ENCODE measurements at regions not wholly inside any gene's neighbourhood (a gene's known extent, or its start where the extent isn't known, plus 50 kb on each side); places are given as distances from the start of the nearest gene placed in this dataset.

DNA sequence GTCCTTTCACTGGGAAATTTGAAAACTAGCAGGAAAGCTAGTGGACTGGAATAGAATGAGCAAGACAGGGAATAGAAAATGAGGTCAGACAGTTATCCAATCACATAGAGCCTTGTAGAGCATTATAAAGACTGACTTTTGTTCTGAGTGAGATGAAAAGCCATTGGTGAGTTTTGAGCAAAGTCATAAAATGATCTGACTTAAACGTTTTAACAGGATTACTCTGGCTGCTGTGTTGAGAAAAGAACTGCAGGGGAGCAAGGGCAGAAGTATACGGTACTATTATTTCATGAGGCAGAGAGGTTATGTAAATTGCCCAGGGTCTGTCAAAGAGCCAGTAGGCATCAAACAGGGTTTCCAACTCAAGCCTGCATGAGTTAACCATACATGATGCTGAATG is 393.4 kb downstream of the TFEC start:
- Histone ChIP-seq H3K18ac (ENCODE audit: extremely low read depth, low read length) (no peak overlapping the region), H2BK120ac (replicated peaks; ENCODE audit: low read depth, low read length) (no peak overlapping the region), H3K4me2 (ENCODE audit: insufficient read depth in 1 of 2, low read depth in 2 of 2, low read length in 2 of 2) (no peak overlapping the region), H3K36me3 (ENCODE audit: control insufficient read depth in 2 of 4, insufficient read depth in 4 of 4, low read length in 3 of 4) (no peaks in the 10 kb centered on the region), H3K79me1 (ENCODE audit: low read depth, low read length) (no peaks in the 10 kb centered on the region), H3K9me3 (ENCODE audit: insufficient read depth in 2 of 2, low read depth in 1 of 2, low read length in 1 of 2) (no peaks in the 10 kb centered on the region), H4K91ac (replicated peaks; ENCODE audit: insufficient read length, low read length) (no peak overlapping the region), H2AFZ (ENCODE audit: low read length) (no peak overlapping the region), H3K9ac (replicated peaks in 1 of 4; ENCODE audit: extremely low read depth in 1 of 4, low read depth in 3 of 4, low read length in 3 of 4) (no peak overlapping the region), H2AK5ac (ENCODE audit: low read depth, low read length) (no peak overlapping the region), H3K4me3 (ENCODE audit: extremely low read depth in 1 of 4, insufficient read depth in 2 of 4, low read depth in 3 of 4, low read length in 4 of 4) (no peak overlapping the region), H4K5ac (ENCODE audit: insufficient read length, low read depth, low read length) (no peak overlapping the region), H2BK20ac (ENCODE audit: low read length) (no peak overlapping the region), H4K8ac (ENCODE audit: extremely low read depth, insufficient read depth, low read length) (no peak overlapping the region), H3K56ac (replicated peaks; ENCODE audit: insufficient read length, low read depth, low read length) (no peak overlapping the region), H3K23ac (ENCODE audit: insufficient read length) (no peak overlapping the region), H2BK5ac (ENCODE audit: low read depth, low read length) (no peak overlapping the region), H3K4ac (replicated peaks; ENCODE audit: insufficient read length, low read depth, low read length) (no peak overlapping the region), H3K27me3 (replicated peaks in 1 of 4; ENCODE audit: control insufficient read depth in 3 of 4, extremely low read depth in 1 of 4, insufficient read depth in 3 of 4, low read length in 3 of 4) (no peaks in the 10 kb centered on the region), H3K4me1 (replicated peaks in 1 of 4; ENCODE audit: control insufficient read depth in 3 of 4, insufficient read depth in 4 of 4, low read length in 3 of 4) (no peaks in the 10 kb centered on the region), H2BK12ac (ENCODE audit: low read depth, low read length) (no peak overlapping the region), H3K14ac (ENCODE audit: insufficient read length) (no peak overlapping the region), H3K23me2 (ENCODE audit: low read depth, low read length) (peaks cover 3% of the 10 kb centered on the region; the same call in 1 of the 2 replicates), H3K27ac (ENCODE audit: low read depth, low read length) (no peak overlapping the region), H4K20me1 (replicated peaks in 1 of 2; ENCODE audit: control insufficient read depth in 1 of 2, insufficient read depth in 2 of 2, low read length in 2 of 2) (no peaks in the 10 kb centered on the region), H2BK15ac (ENCODE audit: low read length) (no peak overlapping the region), H3K79me2 (ENCODE audit: control insufficient read depth in 1 of 2, insufficient read depth in 2 of 2, low read length in 2 of 2) (no peaks in the 10 kb centered on the region)
- FAIRE-seq (no peak), DNase-seq (ENCODE audit: low read depth in 1 of 2, low spot score in 2 of 2) (no peak)
- 72% methylated on average over 2 of the region's 2 CpGs; no CpG with 5 or more reads in 1 of the 2 experiments for WGBS, 2 experiments (ENCODE audit: extremely low coverage in 1 of 2, insufficient coverage in 1 of 2, insufficient read length in 1 of 2, insufficient replicate concordance in 2 of 2, low coverage in 1 of 2, low lambda C conversion rate in 2 of 2, missing lambda C conversion rate in 1 of 2)
- no peak for TF ChIP-seq EGR1 (IDR thresholded peaks at IDR 0.05; ENCODE audit: borderline replicate concordance, low read depth, low read length)
- no peak for TF ChIP-seq SRF (IDR thresholded peaks at IDR 0.05; ENCODE audit: low read depth, low read length)
- no peak for TF ChIP-seq SP2 (IDR thresholded peaks at IDR 0.05; ENCODE audit: low read length)
- TF ChIP-seq, protein P1, sequence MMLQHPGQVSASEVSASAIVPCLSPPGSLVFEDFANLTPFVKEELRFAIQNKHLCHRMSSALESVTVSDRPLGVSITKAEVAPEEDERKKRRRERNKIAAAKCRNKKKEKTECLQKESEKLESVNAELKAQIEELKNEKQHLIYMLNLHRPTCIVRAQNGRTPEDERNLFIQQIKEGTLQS (IDR thresholded peaks at IDR 0.05; ENCODE audit: insufficient read depth, low read depth, low read length) = no peak
- no peak for TF ChIP-seq HDAC6 (IDR thresholded peaks at IDR 0.05; ENCODE audit: low read depth, low read length)
- ChIA-PET POLR2A (ENCODE audit: partially characterized antibody) (no interaction called here), CTCF (ENCODE audit: partially characterized antibody) (no interaction called here)
